ENCODE measurements at regions not wholly inside any gene's neighbourhood (a gene's known extent, or its start where the extent isn't known, plus 50 kb on each side); places are given as distances from the start of the nearest gene placed in this dataset.
"Not testable (repeated sequence)": the region's sequence is repeated elsewhere in the genome, so short reads cannot be mapped to it uniquely, and the experiment has no call there.

GRCh38 chr4:103499094-103499493, 220.7 kb downstream of the TACR3 start:
- peak in 1 of 5 experiments; percentile 62 for DNase-seq

- peak in 1 of 5 experiments; percentile 89 for DNase-seq
Observed at GRCh38 chr4:103498161-103499070, 221.4 kb downstream of the TACR3 start.

GRCh38 chr4:103497692-103498091, 222.1 kb downstream of the TACR3 start:
- peak in 1 of 5 experiments; percentile 40 for DNase-seq

GRCh38 chr4:103496800-103497199, 223.0 kb downstream of the TACR3 start:
- no peak for DNase-seq

GRCh38 chr4:103493450-103494159, 226.2 kb downstream of the TACR3 start:
- no peak for DNase-seq

- not testable (repeated sequence) for DNase-seq
Observed at GRCh38 chr4:103485296-103485695, 234.5 kb downstream of the TACR3 start.

GRCh38 chr4:103484521-103484920, 235.3 kb downstream of the TACR3 start:
- no peak for DNase-seq

- no peak for DNase-seq
Observed at GRCh38 chr4:103482893-103483292, 236.9 kb downstream of the TACR3 start.

- DNase-seq, result no peak
Observed at GRCh38 chr4:103482471-103482870, 237.3 kb downstream of the TACR3 start.

GRCh38 chr4:103478734-103479133, 241.1 kb downstream of the TACR3 start:
- peak in 1 of 5 experiments; percentile 11 for DNase-seq

GRCh38 chr4:103478210-103478609, 241.6 kb downstream of the TACR3 start:
- DNase-seq, result no peak

GRCh38 chr4:103457566-103457965, 259.4 kb upstream of the CENPE start:
- DNase-seq, result no peak

- no peak for DNase-seq
Observed at GRCh38 chr4:103451341-103451740, 253.2 kb upstream of the CENPE start.

- DNase-seq, result no peak
Observed at GRCh38 chr4:103450693-103451092, 252.6 kb upstream of the CENPE start.

- no peak for DNase-seq
Observed at GRCh38 chr4:103449296-103450023, 251.3 kb upstream of the CENPE start.

- DNase-seq, result no peak
Observed at GRCh38 chr4:103445377-103445776, 247.2 kb upstream of the CENPE start.

GRCh38 chr4:103443324-103443723, 245.2 kb upstream of the CENPE start:
- no peak for DNase-seq

- peak in 1 of 5 experiments; percentile 44 for DNase-seq
Observed at GRCh38 chr4:103429283-103429682, 231.1 kb upstream of the CENPE start.

GRCh38 chr4:103425406-103425805, 227.3 kb upstream of the CENPE start:
- no peak for DNase-seq

GRCh38 chr4:103424853-103425252, 226.7 kb upstream of the CENPE start:
- no peak for DNase-seq

- DNase-seq, result no peak
Observed at GRCh38 chr4:103423261-103423660, 225.1 kb upstream of the CENPE start.

- DNase-seq, result no peak
Observed at GRCh38 chr4:103422467-103423219, 224.5 kb upstream of the CENPE start.
